Fibroblast of the conjunctiva (primary cell): ENCODE measurements at regions not wholly inside any gene's neighbourhood (a gene's known extent, or its start where the extent isn't known, plus 50 kb on each side); places are given as distances from the start of the nearest gene placed in this dataset.
"Not testable (repeated sequence)": the region's sequence is repeated elsewhere in the genome, so short reads cannot be mapped to it uniquely, and the experiment has no call there.

Experiments used
- DNase-seq: peaks from one replicate; pipeline ENCODE4 v3.0.0-alpha.2; 2010; ENCODE audit warnings: low read depth

- no peak for DNase-seq
Measured at GRCh38 chr12:131378176-131378842, 332.6 kb upstream of the SFSWAP start.

GRCh38 chr12:131378861-131379665, 331.8 kb upstream of the SFSWAP start:
- no peak for DNase-seq

GRCh38 chr12:131379738-131380137, 331.2 kb upstream of the SFSWAP start:
- no peak for DNase-seq

- DNase-seq, result no peak
Measured at GRCh38 chr12:131380220-131380964, 330.5 kb upstream of the SFSWAP start.

- DNase-seq, result no peak
Measured at GRCh38 chr12:131380965-131381705, 329.8 kb upstream of the SFSWAP start.

GRCh38 chr12:131381716-131382430, 329.0 kb upstream of the SFSWAP start:
- no peak for DNase-seq

GRCh38 chr12:131383291-131383690, 327.6 kb upstream of the SFSWAP start:
- DNase-seq, result no peak

GRCh38 chr12:131383741-131384543, 326.9 kb upstream of the SFSWAP start:
- no peak for DNase-seq

GRCh38 chr12:131384544-131384855, 326.4 kb upstream of the SFSWAP start:
- no peak for DNase-seq

- no peak for DNase-seq
Measured at GRCh38 chr12:131385313-131386166, 325.4 kb upstream of the SFSWAP start.

GRCh38 chr12:131386167-131386521, 324.7 kb upstream of the SFSWAP start:
- DNase-seq, result no peak

- DNase-seq, result no peak
Measured at GRCh38 chr12:131386781-131387180, 324.1 kb upstream of the SFSWAP start.

- DNase-seq, result no peak
Measured at GRCh38 chr12:131387281-131388163, 323.4 kb upstream of the SFSWAP start.

- not testable (repeated sequence) for DNase-seq
Measured at GRCh38 chr12:131388164-131389053, 322.5 kb upstream of the SFSWAP start.

- no peak for DNase-seq
Measured at GRCh38 chr12:131389054-131390013, 321.6 kb upstream of the SFSWAP start.
